ENCODE measurements at regions not wholly inside any gene's neighbourhood (a gene's known extent, or its start where the extent isn't known, plus 50 kb on each side); places are given as distances from the start of the nearest gene placed in this dataset.
"Not testable (repeated sequence)": the region's sequence is repeated elsewhere in the genome, so short reads cannot be mapped to it uniquely, and the experiment has no call there.

DNA sequence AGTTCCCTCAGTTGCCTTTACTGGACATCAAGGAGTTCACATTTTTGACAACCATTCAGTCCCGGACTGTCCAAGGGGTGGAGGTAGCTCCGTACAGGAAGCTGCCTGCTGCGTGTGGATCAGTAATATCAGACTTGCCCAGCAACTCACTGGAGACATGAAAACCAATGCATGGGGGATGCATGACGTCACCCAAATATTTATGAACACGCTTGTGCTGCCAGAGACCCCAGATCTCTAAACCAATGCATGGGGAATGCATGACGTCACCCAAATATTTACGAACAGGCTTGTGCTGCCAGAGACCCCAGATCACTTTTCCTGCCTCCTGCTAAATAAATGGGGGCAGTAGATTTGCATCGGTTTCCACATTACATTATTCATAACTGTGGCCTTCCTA, 2137.4 kb upstream of the DEFB115 start:
- DNase-seq (ENCODE audit: low spot score), result not testable (repeated sequence)

- not testable (repeated sequence) for DNase-seq (ENCODE audit: low spot score)
Observed at GRCh38 chr20:29120575-29120974, 2136.9 kb upstream of the DEFB115 start.

GRCh38 chr20:29122784-29123183, 2134.7 kb upstream of the DEFB115 start:
- DNase-seq (ENCODE audit: low spot score), result not testable (repeated sequence)

DNA sequence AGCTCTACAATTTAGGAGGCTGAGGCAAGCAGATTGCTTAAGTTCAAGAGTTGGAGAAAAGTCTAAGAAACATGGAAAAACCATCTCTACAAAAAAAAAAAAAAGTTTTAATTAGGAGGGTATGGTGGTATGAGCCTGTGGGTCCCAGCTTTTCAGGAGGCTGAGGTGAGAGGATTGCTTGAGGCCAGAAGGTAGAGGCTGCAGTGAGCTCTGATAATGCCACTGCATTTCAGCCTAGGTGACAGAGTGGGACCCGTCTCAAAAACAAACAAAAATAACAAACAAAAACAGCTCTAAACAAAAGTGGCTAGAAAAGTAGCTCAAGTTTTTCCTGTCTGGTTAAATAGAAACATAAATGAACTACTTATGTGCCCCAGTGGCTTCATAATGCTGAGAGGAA, 2133.6 kb upstream of the DEFB115 start:
- no peak for DNase-seq (ENCODE audit: low spot score)
